Muscle of arm (tissue), 1 donor: ENCODE measurements at regions not wholly inside any gene's neighbourhood (a gene's known extent, or its start where the extent isn't known, plus 50 kb on each side); places are given as distances from the start of the nearest gene placed in this dataset.
"Not testable (repeated sequence)": the region's sequence is repeated elsewhere in the genome, so short reads cannot be mapped to it uniquely, and the experiment has no call there.

ENCODE experiments used
- DNase-seq: peaks from one replicate; pipeline ENCODE4 v3.0.0-alpha.2; 2013

GRCh38 chr6:156601152-156602065 lies 175.8 kb upstream of the ARID1B start:
- DNase-seq: no peak

- DNase-seq: no peak
Measured at GRCh38 chr6:156600678-156601077, 176.5 kb upstream of the ARID1B start.

- DNase-seq: peak; percentile 38
Measured at GRCh38 chr6:156599978-156600590, 177.1 kb upstream of the ARID1B start.

- no peak for DNase-seq
Measured at GRCh38 chr6:156599366-156599765, 177.8 kb upstream of the ARID1B start.

GRCh38 chr6:156598855-156599180 lies 178.4 kb upstream of the ARID1B start:
- DNase-seq: no peak

- no peak for DNase-seq
Measured at GRCh38 chr6:156598071-156598854, 178.9 kb upstream of the ARID1B start.

GRCh38 chr6:156597095-156597494 lies 180.1 kb upstream of the ARID1B start:
- no peak for DNase-seq

GRCh38 chr6:156595476-156595875 lies 181.7 kb upstream of the ARID1B start:
- DNase-seq: no peak

- DNase-seq: no peak
Measured at GRCh38 chr6:156593893-156594292, 183.3 kb upstream of the ARID1B start.

GRCh38 chr6:156593127-156593526 lies 184.1 kb upstream of the ARID1B start:
- no peak for DNase-seq

GRCh38 chr6:156590482-156590881 lies 186.7 kb upstream of the ARID1B start:
- DNase-seq: no peak

- DNase-seq: no peak
Measured at GRCh38 chr6:156589281-156589680, 187.9 kb upstream of the ARID1B start.

- DNase-seq: no peak
Measured at GRCh38 chr6:156587751-156588301, 189.4 kb upstream of the ARID1B start.

GRCh38 chr6:156587071-156587470 lies 190.1 kb upstream of the ARID1B start:
- no peak for DNase-seq

GRCh38 chr6:156585859-156586258 lies 191.3 kb upstream of the ARID1B start:
- DNase-seq: no peak

- DNase-seq: not testable (repeated sequence)
Measured at GRCh38 chr6:156584121-156584520, 193.1 kb upstream of the ARID1B start.

GRCh38 chr6:156583083-156583482 lies 194.1 kb upstream of the ARID1B start:
- no peak for DNase-seq

- DNase-seq: no peak
Measured at GRCh38 chr6:156582509-156582992, 194.6 kb upstream of the ARID1B start.

GRCh38 chr6:156579564-156579963 lies 197.6 kb upstream of the ARID1B start:
- DNase-seq: no peak

GRCh38 chr6:156577749-156578148 lies 199.4 kb upstream of the ARID1B start:
- DNase-seq: no peak

GRCh38 chr6:156575361-156575760 lies 201.8 kb upstream of the ARID1B start:
- DNase-seq: no peak

- no peak for DNase-seq
Measured at GRCh38 chr6:156564807-156565149, 212.4 kb upstream of the ARID1B start.
